HT-29 (cell line): ENCODE measurements at regions not wholly inside any gene's neighbourhood (a gene's known extent, or its start where the extent isn't known, plus 50 kb on each side); places are given as distances from the start of the nearest gene placed in this dataset.
"Not testable (repeated sequence)": the region's sequence is repeated elsewhere in the genome, so short reads cannot be mapped to it uniquely, and the experiment has no call there.

Source experiments
- DNase-seq: peaks from one replicate; pipeline ENCODE4 v3.0.0-alpha.2; 2015; ENCODE audit warnings: low spot score

- DNase-seq = no peak
Measured at GRCh38 chr2:166381-166780, 97.5 kb downstream of the SH3YL1 start.

DNA sequence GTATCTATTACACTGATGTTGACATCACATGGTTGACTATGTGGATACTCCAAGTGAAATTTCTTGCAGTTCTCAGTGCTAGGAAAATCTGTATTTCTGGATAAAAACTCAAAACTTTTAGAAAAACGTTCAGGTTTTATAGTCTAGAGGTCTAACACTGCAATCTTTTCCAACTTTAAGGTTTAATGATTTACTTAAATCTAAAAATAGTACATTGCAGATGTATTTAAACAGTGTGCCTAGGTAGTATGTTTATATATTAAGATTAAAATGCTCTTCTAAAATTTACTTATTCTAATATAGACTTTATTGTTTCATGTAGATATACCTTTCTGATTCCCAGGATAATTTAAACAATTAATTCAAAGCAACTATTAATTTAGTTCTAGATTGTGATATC lies 98.3 kb downstream of the SH3YL1 start:
- no peak for DNase-seq

- no peak for DNase-seq
Measured at GRCh38 chr2:162473-163382, 101.1 kb downstream of the SH3YL1 start.

DNA sequence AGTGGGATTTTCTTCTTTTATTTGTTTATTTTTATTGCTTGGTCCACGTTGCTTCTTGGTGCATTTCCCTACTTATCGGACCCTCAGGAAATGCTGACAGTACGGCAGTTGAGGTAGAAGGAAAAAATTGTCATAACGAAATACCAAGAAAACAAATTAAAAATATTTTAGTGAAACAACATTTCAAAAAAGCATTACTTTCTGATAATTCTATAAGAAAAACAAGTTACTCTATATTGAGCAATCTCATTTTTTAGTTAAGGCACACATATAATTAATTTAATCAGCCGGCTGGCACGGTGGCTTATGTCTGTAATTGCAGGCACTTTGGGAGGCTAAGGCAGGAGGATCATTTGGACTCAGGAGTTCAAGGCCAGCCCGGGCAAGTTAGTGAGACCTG lies 102.1 kb downstream of the SH3YL1 start:
- no peak for DNase-seq

DNA sequence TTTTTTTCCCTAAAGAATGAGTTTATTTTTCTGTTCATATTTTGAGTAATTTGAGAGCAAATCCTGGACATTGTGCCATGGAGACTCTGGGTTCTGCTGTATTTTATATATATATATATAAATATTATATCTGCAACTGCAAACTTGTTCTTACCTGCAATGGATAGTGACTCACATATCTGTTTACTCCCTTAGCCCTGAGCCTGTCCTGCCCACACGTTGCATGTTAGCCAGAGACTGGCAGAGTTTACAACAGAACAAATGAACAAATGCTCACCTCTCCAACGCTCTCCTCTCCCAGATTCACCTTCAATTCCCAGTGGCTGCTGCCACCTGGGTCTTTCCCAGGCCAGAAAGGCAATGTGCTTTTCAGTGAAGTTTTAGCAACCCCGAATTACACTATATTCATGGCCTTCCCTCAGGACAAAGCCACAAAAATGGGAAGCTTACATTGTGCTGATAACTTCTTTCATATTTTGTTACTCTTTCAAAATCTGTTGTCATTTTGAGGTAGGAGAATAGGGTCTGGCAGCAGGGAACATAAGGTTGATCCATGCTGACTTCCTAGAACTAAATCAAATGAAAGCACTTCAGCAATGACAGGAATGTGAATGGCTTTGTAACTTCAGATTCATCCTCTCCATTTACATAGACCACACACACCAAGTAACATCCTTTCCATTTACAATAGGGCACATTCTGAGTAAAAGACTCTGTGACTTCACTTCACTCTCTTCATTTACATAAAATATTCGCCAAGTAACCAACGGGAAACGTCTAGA lies 105.4 kb upstream of the FAM110C start:
- no peak for DNase-seq

GRCh38 chr2:145407-145806 lies 99.1 kb upstream of the FAM110C start:
- DNase-seq = no peak

- DNase-seq = no peak
Measured at GRCh38 chr2:141611-142010, 95.3 kb upstream of the FAM110C start.

DNA sequence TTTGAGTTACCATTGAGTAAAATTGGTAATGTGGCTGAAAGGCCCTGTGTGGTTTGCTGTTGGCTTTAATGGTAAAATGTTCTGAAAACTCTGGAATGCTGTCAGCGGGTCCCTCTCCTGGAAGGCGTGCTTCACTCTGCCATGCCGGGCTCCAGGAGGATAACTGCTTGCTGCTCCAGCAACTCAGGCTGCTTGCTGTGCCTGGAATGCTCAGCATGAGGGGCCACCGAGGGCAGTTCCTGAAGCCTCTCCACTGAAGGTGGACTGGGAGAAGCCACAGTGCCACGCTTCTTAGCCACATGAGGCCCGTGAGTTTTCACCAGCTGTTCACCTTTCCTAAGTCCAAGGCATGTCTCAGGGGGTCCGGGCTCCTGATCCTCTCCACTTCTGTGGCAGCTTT lies 90.4 kb upstream of the FAM110C start:
- no peak for DNase-seq

- DNase-seq = no peak
Measured at GRCh38 chr2:133675-134593, 87.6 kb upstream of the FAM110C start.

DNA sequence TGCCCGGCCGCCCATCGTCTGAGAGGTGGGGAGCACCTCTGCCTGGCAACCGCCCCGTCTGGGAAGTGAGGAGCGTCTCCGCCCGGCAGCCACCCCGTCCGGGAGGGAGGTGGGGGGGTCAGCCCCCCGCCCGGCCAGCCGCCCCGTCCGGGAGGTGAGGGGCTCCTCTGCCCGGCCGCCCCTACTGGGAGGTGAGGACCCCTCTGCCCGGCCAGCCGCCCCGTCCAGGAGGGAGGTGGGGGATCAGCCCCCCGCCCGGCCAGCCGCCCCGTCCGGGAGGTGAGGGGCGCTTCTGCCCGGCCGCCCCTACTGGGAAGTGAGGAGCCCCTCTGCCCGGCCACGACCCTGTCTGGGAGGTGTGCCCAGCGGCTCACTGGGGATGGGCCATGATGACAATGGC lies 80.5 kb upstream of the FAM110C start:
- DNase-seq = not testable (repeated sequence)

GRCh38 chr2:124241-124880 lies 78.1 kb upstream of the FAM110C start:
- DNase-seq = no peak

GRCh38 chr2:116953-117352 lies 70.6 kb upstream of the FAM110C start:
- no peak for DNase-seq

GRCh38 chr2:115303-115702 lies 69.0 kb upstream of the FAM110C start:
- DNase-seq = peak; percentile 17

- no peak for DNase-seq
Measured at GRCh38 chr2:114616-115015, 68.3 kb upstream of the FAM110C start.

DNA sequence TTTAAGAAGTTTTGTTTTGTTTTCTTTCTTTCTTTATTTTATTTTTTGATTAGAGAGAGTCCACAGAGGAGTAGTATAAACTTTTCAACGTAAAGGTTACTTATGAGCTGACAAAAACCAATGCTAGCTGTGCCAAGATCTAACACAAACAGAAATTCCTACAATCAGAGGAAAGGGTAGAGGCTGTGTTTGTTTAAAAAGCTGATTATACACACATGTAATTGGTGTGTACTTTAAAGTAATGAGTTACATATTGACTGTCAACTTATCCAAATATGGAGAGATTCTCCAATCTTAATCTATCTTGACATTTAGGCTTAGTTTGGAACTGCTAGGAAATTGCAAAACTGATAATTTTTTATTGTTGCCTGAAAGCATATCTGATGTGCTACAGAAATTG lies 63.7 kb upstream of the FAM110C start:
- no peak for DNase-seq

GRCh38 chr2:108920-109809 lies 62.9 kb upstream of the FAM110C start:
- DNase-seq = no peak

DNA sequence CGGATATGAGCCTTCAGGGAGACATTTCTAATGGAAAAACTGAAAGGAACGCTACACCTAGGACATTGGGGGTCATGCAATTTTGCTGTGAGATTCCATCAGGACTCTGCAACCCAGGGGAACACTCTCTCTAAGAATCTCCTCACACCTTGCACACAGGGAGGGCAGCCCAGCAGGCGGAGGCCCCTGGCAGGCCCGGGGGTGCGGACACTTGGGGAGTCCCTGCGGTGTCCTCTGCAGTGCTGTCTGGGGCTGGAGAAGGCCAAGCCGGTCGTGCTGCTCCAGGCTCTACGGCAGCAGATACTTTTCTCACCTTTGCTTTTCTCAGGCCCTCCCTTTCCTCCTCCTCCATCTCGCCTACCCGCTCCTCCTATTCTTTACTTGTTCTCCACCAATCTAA lies 54.7 kb upstream of the FAM110C start:
- DNase-seq = no peak
